HG03159 (cell line): ENCODE measurements at regions not wholly inside any gene's neighbourhood (a gene's known extent, or its start where the extent isn't known, plus 50 kb on each side); places are given as distances from the start of the nearest gene placed in this dataset.
"Not testable (repeated sequence)": the region's sequence is repeated elsewhere in the genome, so short reads cannot be mapped to it uniquely, and the experiment has no call there.

Experiments
- ATAC-seq: cut with Tn5 transposase; IDR thresholded peaks from one replicate; pipeline ENCODE4 v1.9.1; 2021; ENCODE audit warnings: mild to moderate bottlenecking, moderate library complexity; ENCODE audit not compliant: unreplicated experiment

DNA sequence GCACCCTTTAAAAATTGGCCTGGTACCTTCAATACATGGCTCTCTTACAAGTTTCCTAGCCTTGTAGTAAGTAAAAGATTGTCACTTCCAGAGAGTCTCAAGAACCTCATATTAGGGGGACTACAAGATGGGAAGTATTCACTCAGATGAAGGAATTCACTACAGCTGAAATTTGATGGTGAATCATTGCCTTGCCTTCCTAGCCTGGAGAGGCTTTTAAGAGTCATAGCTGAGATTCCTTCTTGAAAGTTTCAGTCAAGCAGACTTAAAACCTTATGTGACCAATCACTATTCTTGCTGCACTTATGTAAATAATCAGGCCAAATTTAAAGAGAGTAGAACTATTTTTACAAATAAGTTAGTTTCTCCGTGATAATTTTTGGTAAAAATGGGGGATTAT, 451.6 kb downstream of the TRHDE start:
- ATAC-seq = no peak

DNA sequence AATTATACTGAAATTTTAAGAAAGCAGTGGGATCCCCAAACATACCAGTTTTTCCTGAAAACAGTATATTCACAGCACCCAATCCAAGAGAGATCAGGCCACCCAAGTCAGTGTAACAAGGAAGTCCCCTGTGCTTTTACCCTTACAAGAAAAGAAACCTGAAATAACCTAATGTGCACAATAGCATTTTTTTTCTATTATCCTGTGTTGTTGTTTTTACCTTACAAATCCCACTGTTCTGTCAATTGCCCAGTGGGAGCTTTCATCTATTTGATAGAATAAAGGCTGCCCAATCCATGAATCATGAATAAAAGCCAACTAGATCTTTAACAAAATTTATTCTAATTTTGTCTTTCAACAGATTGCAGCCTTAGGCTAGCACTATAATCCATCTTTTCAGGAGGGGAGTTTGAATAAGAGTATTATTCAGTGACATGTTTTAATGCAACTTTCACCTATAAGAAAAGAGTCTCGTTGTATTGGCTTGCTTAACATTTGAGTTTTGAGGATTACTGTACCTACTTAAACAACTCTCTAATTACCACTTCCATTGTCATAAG, 457.4 kb downstream of the TRHDE start:
- no peak for ATAC-seq

DNA sequence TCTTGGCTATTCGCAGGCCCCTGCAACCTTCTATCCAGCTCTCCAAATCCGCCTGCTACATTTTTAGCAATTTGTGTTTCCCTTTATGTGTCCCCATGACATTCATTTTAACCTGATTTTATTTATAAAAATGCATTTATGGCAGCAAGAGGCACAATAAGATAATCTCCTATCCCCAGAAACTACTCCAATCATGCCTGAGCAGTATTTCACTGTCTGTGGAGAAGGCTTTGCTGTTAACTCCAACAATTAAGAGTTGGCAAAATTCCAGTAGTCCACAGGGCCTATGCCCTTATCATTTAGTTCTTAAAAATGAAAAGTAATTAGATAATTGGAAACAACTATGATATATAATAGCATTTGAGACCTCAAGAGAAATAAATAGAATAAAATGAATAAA, 462.4 kb downstream of the TRHDE start:
- no peak for ATAC-seq

DNA sequence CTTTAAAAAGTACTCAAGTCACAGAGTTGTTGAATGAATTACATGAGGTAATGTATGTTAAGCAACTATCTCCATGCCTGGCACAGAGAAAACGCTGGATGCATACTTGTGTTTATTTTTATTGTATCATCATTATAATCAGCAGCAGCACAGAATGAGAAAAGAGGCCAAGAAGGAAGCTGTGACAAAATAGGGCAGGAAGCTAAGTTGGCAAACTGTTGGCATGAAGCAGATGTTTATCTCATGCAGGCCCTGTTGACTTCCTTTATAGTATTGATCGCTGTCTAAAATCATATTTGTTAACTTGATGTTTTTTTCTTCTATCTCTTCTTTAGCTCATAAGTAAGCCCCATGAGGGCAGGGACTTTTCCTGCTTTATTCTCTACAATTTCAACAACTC, 466.6 kb downstream of the TRHDE start:
- ATAC-seq = no peak

DNA sequence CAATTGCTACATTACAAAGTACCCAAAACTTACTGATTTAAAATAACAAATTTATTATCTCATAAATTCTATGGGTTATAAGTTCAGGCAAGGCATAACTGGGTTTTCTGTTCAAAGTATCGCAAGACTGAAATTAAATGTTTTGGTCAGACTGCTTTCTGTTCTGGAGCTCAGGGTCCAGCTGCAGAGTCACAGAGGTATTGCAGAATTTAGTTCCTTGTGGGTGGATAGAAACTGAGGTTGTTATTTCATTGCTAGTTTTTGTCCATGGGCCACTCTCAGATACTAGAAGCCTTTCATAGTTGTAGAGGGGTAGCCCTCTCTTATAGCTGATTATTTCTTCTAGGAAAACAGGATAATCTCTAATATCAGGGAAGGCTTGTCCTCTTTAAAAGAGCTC, 467.9 kb downstream of the TRHDE start:
- no peak for ATAC-seq

DNA sequence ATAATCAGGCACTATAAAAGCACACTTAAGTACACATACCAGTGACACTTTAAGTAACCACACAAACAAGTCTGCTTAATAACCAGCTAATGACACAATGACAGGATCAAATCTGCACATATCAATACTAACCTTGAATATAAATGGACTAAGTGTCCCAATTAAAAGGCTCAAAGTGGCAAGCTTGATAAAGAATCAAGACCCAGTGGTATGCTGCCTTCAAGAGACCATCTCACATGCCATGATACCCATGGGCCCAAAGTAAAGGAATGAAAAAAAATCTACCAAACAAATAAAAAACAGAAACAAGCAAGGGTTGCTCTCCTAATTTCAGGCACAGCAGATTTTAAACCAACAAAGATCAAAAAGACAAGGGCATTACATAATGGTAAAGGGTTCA, 470.4 kb downstream of the TRHDE start:
- no peak for ATAC-seq

DNA sequence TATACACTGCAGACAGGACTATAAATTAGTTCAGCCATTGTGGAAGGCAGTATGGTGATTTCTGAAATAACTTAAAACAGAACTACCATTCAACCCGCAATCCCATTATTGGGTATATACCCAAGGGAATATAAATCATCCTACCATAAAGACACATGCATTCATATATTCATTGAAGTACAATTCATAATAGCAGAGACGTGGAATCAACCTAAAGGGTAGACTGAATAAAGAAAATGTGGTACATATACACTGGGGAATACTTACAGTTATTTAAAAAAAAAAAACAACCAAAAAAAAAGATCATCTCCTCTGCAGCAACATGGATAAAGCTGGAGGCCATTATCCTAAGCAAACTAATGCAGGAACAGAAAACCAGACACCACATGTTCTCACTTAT, 473.9 kb downstream of the TRHDE start:
- ATAC-seq = no peak

DNA sequence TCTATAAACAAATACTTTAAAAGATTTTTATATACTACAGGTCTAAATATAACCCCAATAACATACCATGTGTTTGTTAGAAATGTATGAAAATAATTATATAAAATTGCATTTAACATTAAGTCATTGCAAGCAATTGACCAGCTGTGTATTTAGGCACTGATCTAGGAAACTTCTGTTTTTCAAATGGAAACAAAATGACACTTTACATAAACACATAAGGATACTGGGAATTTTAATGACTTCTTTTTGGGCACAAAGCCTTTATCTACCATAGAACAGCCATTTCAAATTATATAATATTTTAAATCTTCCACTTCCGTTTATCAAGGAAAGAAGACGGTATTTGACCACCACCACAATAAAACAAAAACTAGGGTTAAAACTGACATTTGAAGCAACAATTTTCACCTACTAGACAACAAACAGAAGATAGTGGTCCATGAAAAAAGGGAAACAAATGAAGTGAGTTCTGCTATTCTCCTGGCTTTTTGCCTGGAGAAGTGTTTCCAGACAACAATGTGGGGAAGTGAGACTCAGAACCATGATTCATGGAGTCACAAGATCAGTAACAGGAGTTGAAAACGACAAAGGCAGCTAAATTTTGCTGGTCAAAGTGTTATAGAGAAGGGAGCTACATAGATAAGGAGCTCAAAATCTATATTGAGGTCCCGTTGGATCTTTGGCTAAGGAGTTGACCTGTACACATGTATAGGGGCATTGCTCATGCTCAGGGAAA, 475.1 kb downstream of the TRHDE start:
- no peak for ATAC-seq

DNA sequence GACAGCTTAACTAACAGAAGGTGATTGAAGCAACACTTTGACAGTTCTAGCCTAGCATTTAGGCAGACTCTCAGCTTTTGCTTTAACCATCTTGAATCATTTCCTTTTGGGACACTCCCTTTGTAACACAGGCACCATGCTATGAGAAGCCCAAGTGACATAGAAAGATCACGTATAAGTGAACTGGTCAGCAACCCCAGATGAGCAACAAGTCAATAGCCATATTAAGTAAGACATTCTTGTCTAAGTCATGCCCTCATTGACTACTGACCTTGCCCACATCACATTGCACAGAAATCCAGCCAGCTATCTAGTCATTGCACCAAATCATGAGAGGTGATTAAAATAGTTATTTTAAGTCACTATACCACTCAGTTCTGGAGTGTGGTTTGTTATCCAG, 476.8 kb downstream of the TRHDE start:
- no peak for ATAC-seq

DNA sequence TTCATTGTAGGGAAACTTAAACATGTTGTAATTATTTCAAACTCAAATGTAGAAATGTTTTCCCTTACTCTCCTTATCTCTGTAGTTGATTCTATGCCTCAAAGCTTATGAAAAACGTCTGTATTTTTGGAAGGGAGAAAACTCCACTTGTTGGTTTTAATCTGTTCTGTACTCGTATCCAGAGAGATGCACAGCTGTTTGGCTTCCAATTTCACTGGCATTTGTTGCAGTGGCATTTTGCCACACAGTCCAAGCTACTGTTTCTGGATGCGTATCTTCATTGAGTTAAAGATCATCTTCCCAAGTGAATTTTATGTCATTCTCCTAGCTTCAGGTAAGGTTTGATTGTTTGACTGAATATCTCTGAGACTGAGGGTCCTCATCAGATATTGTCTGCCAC, 481.4 kb downstream of the TRHDE start:
- no peak for ATAC-seq

DNA sequence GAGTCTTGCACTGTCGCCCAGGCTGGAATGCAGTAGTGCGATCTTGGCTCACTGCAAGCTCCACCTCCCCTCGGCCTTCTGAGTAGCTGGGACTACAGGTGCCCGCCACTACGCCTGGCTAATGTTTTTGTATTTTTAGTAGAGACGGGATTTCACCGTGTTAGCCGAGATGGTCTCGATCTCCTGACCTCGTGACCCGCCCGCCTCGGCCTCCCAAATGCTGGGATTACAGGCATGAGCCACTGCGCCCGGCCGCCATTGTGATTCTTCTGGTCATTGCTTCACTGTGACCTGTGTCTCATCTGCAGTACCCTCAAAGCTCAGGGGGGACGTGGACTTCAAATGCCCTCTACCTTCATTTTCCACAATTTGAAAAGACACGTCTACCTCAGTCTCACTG, 481.9 kb downstream of the TRHDE start:
- not testable (repeated sequence) for ATAC-seq

DNA sequence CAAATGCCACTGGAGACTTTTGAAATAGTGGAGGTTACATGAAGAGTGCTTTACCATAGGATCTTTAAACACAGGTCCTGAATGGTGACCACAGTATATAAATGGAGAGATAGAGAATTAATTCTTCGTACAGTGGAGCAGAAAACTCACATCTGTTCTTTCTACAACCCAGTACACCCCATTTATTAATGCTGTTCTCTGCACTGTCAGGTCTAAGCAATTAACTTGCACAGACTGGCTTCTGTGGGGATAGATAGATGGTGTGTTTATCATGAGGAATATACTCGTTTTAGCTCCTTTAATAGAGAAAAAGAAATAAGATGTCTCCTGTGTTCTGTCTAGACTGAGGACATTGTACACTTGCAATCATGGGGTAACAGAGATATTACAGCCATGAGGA, 494.3 kb downstream of the TRHDE start:
- ATAC-seq = no peak

DNA sequence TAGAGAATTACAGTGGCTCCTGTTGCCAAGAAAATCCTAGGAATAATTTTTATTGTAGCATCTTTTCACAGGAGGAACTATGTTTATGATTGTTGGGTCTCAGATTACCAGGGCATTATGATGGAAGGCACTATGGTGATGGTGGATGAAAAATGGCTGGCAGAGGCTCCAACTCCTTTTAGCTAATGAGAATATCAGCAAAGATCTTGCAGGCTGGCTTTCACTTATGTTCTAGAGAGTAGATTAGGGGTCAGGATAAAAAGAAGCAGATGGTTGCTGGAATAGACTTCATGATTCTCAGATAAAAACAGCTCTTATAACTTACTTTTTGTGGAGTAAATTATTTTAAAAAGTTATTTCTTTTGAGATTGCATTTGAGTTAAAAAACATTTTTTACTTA, 501.9 kb downstream of the TRHDE start:
- ATAC-seq = no peak

DNA sequence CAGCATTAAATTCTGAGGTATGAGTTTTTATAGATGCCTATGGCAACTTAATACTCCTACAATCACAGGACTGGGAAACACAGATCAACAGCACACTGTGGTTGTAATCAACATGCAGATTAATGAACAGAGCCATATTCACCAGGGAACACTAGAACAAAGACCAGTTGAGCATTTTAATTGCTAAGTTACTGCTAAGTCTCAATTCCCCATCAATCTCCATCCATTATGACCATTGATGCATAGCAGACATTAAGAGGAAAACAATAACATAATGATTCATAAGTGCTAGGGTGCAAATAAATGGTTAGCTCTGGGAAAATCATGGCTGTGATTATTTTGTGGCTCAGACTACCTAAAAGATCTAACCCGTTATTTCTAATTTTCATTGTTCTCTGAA, 505.6 kb downstream of the TRHDE start:
- ATAC-seq = no peak

DNA sequence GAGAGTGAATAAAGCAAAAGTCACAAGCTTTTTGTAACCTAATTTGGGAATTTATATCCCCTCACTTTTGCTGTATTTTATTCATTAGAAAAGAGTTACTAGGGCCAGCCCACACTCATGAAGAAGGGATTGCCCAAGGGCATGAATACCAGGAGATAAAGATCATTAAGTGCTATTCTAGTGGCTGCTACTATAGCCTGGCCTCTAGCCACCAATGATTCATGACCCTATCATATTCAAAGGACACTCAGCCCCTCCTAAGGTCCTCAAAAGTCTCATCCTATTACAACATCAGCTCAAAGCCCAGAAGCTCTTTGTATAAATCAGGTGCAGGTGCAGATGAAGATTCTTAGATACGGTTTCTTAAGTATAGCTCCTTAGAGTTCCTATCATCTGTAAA, 518.1 kb downstream of the TRHDE start:
- no peak for ATAC-seq

DNA sequence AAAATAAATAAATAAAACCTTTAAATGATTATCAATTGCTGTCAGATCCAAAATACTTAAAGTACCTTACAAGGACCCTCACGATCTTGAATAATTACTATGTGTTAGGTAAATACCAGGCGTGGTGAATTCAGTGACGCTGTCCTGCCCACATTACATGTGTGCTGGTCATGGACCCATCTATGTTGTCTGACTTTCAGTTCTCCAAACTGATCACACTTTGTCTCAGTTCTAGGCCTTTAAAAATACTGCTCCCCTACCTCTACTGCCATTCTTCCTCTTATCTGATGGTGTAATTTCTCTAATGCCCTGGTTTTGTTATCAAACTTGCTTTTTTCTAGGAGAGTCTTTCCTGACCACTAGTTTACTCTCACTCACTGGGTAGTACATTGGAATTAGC, 520.7 kb downstream of the TRHDE start:
- ATAC-seq = no peak

DNA sequence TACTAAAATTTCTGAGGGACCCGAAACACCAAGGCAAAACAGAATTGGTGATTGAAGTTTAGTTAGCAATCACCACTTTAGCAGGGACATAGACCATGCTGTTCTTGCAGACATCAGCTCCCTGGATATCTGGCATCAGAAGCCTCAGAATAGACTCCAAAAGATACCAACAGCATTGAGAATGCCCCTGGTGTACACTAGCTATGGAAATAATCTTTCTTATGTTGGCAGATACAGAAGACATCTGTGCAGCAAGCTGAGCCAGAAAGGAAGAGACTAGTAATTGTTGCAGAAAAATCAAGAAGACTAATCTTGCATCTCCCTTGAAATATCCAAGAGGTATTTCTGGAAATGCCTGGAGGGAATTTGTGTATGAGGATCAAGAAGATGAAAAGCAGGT, 521.6 kb downstream of the TRHDE start:
- ATAC-seq = no peak

DNA sequence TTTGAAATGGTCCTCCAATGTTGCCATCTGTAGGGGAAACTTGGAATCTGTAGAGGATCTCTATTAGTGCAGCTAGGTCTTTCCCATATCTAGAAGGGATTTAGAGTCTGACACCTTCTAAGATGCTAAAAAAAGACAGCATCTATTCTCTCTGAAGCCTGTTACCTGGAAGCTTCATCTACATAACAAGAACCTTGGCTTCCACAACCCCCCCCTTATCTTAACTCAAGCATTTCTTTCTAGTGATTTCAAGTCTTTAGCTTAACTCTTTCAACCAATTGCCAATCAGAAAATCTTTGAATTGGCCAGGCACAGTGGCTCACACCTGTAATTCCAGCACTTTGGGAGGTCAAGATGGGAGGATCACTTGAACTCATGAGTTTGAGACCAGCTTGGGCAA, 543.3 kb downstream of the TRHDE start:
- no peak for ATAC-seq

DNA sequence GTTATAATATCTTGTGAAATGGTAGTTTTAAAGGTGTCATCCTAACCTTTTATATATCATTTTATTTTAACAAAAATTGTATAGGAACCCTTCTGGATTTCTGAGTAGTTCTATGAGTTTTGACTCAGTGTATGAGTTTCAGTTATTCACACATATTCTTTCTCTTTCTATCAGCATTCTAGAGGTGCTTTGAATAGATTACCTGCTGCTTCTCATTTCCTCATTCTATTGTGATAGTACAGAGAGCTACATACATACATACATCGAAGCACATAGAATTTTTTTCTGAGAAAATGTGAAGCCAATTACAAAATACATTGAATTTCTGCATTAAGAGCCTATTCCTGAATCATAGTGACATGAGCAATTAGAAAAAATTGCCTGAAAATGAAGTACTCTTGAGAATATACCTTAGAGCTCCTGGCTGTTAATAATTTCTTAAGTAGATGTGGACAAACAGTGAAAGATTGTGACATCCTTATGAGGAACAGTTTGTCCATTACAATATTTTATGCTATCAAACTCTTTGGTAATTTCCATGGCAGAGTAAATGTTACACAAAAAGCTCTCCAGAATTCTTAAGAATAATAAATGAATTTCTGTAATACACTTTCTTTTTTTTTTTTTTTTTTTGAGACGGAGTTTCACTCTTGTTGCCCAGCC, 556.6 kb downstream of the TRHDE start:
- no peak for ATAC-seq

DNA sequence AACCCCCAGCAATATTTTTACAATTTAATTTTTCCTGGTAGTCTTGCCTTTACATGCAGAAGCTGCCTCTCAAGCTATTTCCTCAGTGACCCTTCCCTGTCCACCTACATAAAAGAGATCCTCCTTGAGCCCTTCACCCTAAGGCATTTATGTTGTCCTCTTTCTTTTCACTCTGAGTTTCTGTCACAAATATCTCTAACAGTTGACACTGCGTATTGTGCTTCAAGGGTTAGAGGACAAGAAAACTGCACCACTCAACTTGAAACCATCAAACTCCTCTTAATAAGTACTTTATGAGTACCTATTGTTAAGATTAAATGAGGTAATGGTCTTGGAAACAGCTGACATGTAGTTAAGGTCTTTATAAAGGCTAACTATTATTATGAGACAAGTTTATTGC, 557.7 kb downstream of the TRHDE start:
- ATAC-seq = no peak

DNA sequence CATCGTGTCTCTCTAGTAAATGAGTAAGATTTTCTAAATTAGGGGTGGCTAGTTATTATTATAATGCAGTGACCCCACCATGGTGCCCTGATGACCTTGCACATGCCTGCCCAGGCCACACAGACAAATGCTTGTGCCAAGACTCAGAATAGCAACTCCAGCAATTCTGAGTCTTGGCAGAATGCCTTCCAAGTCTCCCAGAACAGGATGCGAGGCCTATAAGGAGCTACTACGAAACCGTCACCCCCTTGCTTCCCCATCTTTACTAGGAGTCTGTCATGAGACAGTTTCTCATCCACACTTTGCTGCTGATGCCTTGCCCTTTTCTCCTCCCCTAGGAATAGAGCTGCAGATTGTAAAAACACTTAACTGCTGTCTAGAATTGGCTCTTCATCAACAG, 559.9 kb downstream of the TRHDE start:
- no peak for ATAC-seq

DNA sequence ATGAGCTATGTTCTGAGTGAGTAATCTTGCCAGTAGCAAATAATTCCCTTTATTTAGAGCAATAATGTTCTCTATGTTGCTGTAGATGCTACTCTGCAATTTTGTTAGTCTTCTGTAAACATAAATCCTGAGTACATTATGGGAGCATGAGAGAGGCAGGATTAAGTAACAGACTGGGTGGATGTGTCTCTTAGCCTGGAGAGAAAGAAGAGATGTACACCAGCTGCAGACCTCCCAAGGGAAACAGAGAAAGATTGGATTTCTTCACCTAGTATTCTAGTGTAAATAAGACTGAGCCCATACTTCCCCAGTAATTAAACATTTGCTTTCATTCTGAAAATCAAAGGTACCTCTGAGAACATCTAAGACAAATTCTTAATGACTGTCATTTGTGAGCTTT, 564.0 kb downstream of the TRHDE start:
- ATAC-seq = no peak

DNA sequence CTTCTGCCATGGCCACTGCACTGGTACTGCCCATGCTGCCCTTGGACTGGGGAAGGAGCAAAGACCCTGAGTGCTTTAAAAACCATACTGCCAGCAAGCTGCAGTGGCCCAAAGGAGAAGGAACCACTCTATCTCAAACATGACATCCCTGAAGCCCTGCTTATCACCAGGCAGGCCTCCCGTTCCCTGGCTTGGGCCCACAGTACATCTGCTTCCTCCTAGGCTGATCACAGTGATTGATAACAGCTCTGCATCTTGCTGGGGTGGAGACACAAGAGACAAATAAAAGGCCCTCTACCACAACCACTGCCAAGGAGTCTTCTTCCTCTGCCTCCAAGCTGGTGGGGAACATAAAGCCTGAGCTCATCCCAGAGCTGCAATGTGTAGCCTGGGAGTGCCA, 567.5 kb downstream of the TRHDE start:
- ATAC-seq = no peak
